Panc1 (cell line): ENCODE measurements at regions not wholly inside any gene's neighbourhood (a gene's known extent, or its start where the extent isn't known, plus 50 kb on each side); places are given as distances from the start of the nearest gene placed in this dataset.

Source experiments
- ATAC-seq: fragments of 200-7000 bp; cut with Tn5 transposase; 2 replicates; pipeline ENCODE4 v1.9.1; 2020; ENCODE audit warnings: mild to moderate bottlenecking, moderate library complexity
- BruUV-seq: library from RNA; stranded (reverse); fragments of 400-500 nt; replicated peaks from 2 replicates; lab custom pipeline; 2021; lab: Mats Ljungman, UMichigan
- CTCF ChIA-PET: fragments of 300-600 bp; sonication (Branson Sonifier 250); formaldehyde crosslinking; loops from one replicate; lab custom pipeline; 2022; ENCODE audit warnings: antibody characterized with exemption; lab: Charles Lee
- POLR2A ChIA-PET: fragments of 300-600 bp; sonication (Branson Sonifier 250); formaldehyde crosslinking; loops from one replicate; lab custom pipeline; 2022; ENCODE audit warnings: antibody characterized with exemption; lab: Charles Lee
- DNase-seq: peaks from one replicate; pipeline ENCODE4 v3.0.0-alpha.2; 2010; ENCODE audit warnings: low read depth, low spot score
- H3K27ac ChIP-seq: 2 replicates; pipeline ENCODE4 v1.5.1; 2011; ENCODE audit warnings: mild to moderate bottlenecking, low read length, inconsistent platforms
- H3K27me3 ChIP-seq: fragments of 200-500 bp; sonication (Bioruptor generic); 2 replicates; pipeline ENCODE4 v1.6.0; 2014; ENCODE audit warnings: low read length, inconsistent platforms; ENCODE audit not compliant: control insufficient read depth, insufficient read depth
- H3K36me3 ChIP-seq: fragments of 200-500 bp; sonication (Bioruptor generic); 2 replicates; pipeline ENCODE4 v1.5.1; 2014; ENCODE audit warnings: inconsistent platforms, mild to moderate bottlenecking, low read length, moderate library complexity; ENCODE audit not compliant: control insufficient read depth, insufficient read depth
- H3K4me1 ChIP-seq: 2 replicates; pipeline ENCODE4 v1.5.1; 2011; ENCODE audit warnings: inconsistent platforms, mild to moderate bottlenecking, low read length, moderate library complexity; ENCODE audit not compliant: control insufficient read depth, insufficient read depth
- H3K4me3 ChIP-seq, 2 experiments: 2 replicates each; pipeline ENCODE4 v1.5.1; 2011 to 2012; ENCODE audit warnings: low read depth in 2 of 2, low read length in 2 of 2, mild to moderate bottlenecking in 2 of 2, inconsistent platforms in 1 of 2, moderate library complexity in 1 of 2
- H3K9me3 ChIP-seq: fragments of 200-500 bp; sonication (Bioruptor generic); 2 replicates; pipeline ENCODE4 v1.5.1; 2014; ENCODE audit warnings: low read depth, mild to moderate bottlenecking, inconsistent platforms, low read length, moderate library complexity; ENCODE audit not compliant: control insufficient read depth, insufficient read depth
- POLR2AphosphoS5 ChIP-seq: IDR thresholded peaks from 2 replicates; pipeline ENCODE4 v1.6.1; 2012; ENCODE audit warnings: mild to moderate bottlenecking, low read depth, low read length, moderate library complexity
- REST ChIP-seq, 2 experiments: IDR thresholded peaks; 2 replicates each; pipeline ENCODE4 v1.6.1; 2011 to 2012; ENCODE audit warnings: low read depth in 2 of 2, control low read depth in 1 of 2, low read length in 1 of 2, mild to moderate bottlenecking in 1 of 2, moderate library complexity in 1 of 2; ENCODE audit not compliant: insufficient read depth in 1 of 2
- SIN3A ChIP-seq: IDR thresholded peaks from 2 replicates; pipeline ENCODE4 v1.6.1; 2012; ENCODE audit warnings: low read depth, mild to moderate bottlenecking, low read length, moderate library complexity, borderline replicate concordance; ENCODE audit not compliant: insufficient read depth
- TCF7L2 ChIP-seq: IDR thresholded peaks from 2 replicates; pipeline ENCODE4 v1.6.1; 2011; ENCODE audit warnings: mild to moderate bottlenecking, low read depth, low read length, inconsistent platforms
- in situ Hi-C: cut with HindIII; loops from 2 replicates; pipeline ENCODE4 v1.10.0; 2016; ENCODE audit warnings: low sequenced_read_pairs, low pct_unique_long_range_greater_than_20kb
- intact Hi-C: fragments of 100-400 bp; cut with micrococcal nuclease; formaldehyde crosslinking; loops from one replicate; pipeline ENCODE4 v1.10.0; 2022; ENCODE audit not compliant: unreplicated experiment
- TF ChIP-seq, protein P1 (sequence below): fragments of 450-650 bp; IDR thresholded peaks from 2 replicates; pipeline ENCODE4 v1.5.1; 2017; ENCODE audit warnings: mild to moderate bottlenecking

GRCh38 chr13:64377606-64378005 lies 2852.5 kb downstream of the PCDH9 start:
- no peaks in the 10 kb centered on the region for H3K36me3 ChIP-seq
- H3K4me1 ChIP-seq = no peaks in the 10 kb centered on the region
- POLR2A ChIA-PET = no interaction called here
- BruUV-seq = no TSS peak
- in situ Hi-C loops = no loop called here
- intact Hi-C loops = loop anchor here (10.0 kb wide), 1 partner anchor 1987 kb away; no protein-coding TSS in a partner anchor
- H3K9me3 ChIP-seq = no peaks in the 10 kb centered on the region
- H3K27ac ChIP-seq = no peak overlapping the region
- no peak for DNase-seq
- H3K4me3 ChIP-seq = no peak overlapping the region
- CTCF ChIA-PET = no interaction called here
- ATAC-seq = no peak
- no peaks in the 10 kb centered on the region for H3K27me3 ChIP-seq
- TF ChIP-seq SIN3A (no peak), POLR2AphosphoS5 (no peak), TCF7L2 (no peak), REST (IDR thresholded peaks at IDR 0.05; ENCODE audit: insufficient read depth in 1 of 2, low read depth in 2 of 2, low read length in 1 of 2) (no peak)
- TF ChIP-seq, protein P1, sequence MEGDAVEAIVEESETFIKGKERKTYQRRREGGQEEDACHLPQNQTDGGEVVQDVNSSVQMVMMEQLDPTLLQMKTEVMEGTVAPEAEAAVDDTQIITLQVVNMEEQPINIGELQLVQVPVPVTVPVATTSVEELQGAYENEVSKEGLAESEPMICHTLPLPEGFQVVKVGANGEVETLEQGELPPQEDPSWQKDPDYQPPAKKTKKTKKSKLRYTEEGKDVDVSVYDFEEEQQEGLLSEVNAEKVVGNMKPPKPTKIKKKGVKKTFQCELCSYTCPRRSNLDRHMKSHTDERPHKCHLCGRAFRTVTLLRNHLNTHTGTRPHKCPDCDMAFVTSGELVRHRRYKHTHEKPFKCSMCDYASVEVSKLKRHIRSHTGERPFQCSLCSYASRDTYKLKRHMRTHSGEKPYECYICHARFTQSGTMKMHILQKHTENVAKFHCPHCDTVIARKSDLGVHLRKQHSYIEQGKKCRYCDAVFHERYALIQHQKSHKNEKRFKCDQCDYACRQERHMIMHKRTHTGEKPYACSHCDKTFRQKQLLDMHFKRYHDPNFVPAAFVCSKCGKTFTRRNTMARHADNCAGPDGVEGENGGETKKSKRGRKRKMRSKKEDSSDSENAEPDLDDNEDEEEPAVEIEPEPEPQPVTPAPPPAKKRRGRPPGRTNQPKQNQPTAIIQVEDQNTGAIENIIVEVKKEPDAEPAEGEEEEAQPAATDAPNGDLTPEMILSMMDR = no peak

- no peak for DNase-seq
- Histone ChIP-seq H3K9me3 (no peaks in the 10 kb centered on the region), H3K36me3 (no peaks in the 10 kb centered on the region), H3K4me1 (no peaks in the 10 kb centered on the region), H3K27me3 (no peaks in the 10 kb centered on the region), H3K27ac (no peak overlapping the region), H3K4me3 (no peak overlapping the region)
- TF ChIP-seq, protein P1 = no peak
- TF ChIP-seq SIN3A (no peak), TCF7L2 (no peak), POLR2AphosphoS5 (no peak), REST (IDR thresholded peaks at IDR 0.05; ENCODE audit: insufficient read depth in 1 of 2, low read depth in 2 of 2, low read length in 1 of 2) (no peak)
- CTCF ChIA-PET = no interaction called here
- POLR2A ChIA-PET = no interaction called here
- intact Hi-C loops (loop anchor here (10.0 kb wide), 1 partner anchor 1993 kb away; no protein-coding TSS in a partner anchor), in situ Hi-C loops (no loop called here)
- no TSS peak for BruUV-seq
- ATAC-seq = no peak
These were observed 2858.7 kb downstream of the PCDH9 start for GRCh38 chr13:64371461-64371860.
